ENCODE measurements at regions not wholly inside any gene's neighbourhood (a gene's known extent, or its start where the extent isn't known, plus 50 kb on each side); places are given as distances from the start of the nearest gene placed in this dataset.

GRCh38 chr6:12649325-12649724 lies 67.2 kb upstream of the PHACTR1 start:
- no peak for TF ChIP-seq CTCF (IDR thresholded peaks at IDR 0.05)
- TF ChIP-seq POLR2A (IDR thresholded peaks at IDR 0.05) = no peak

Measured in esophagus squamous epithelium (tissue), 4 donors.